ENCODE measurements at regions not wholly inside any gene's neighbourhood (a gene's known extent, or its start where the extent isn't known, plus 50 kb on each side); places are given as distances from the start of the nearest gene placed in this dataset.

DNA sequence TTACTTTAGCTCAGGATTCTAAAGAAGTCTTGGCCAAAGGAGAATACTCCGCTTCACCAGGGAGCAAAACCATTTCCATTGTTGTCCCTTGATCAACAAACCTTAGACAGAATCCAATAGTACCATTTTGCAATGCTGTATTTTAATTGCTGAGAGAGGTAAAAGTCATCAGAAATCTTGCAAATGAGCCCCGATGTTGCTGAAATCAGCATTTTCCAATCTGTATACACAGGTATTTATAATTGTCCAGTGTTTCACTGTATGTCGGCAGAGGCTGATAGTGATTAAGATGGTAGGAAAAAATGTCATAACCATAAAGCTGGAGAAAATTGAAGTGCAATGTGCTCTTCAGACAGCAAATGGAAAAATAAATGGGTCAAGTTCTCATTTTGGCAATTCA, 170.0 kb upstream of the ARL4C start:
- TF ChIP-seq, protein P1, sequence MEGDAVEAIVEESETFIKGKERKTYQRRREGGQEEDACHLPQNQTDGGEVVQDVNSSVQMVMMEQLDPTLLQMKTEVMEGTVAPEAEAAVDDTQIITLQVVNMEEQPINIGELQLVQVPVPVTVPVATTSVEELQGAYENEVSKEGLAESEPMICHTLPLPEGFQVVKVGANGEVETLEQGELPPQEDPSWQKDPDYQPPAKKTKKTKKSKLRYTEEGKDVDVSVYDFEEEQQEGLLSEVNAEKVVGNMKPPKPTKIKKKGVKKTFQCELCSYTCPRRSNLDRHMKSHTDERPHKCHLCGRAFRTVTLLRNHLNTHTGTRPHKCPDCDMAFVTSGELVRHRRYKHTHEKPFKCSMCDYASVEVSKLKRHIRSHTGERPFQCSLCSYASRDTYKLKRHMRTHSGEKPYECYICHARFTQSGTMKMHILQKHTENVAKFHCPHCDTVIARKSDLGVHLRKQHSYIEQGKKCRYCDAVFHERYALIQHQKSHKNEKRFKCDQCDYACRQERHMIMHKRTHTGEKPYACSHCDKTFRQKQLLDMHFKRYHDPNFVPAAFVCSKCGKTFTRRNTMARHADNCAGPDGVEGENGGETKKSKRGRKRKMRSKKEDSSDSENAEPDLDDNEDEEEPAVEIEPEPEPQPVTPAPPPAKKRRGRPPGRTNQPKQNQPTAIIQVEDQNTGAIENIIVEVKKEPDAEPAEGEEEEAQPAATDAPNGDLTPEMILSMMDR (IDR thresholded peaks at IDR 0.05; ENCODE audit: insufficient read depth, low read length), result no peak
- DNase-seq (ENCODE audit: low read depth), result no peak
- H3K4me3 ChIP-seq (ENCODE audit: low read depth, low read length), result no peak overlapping the region

GRCh38 chr2:234665304-234665703, 168.4 kb upstream of the ARL4C start:
- no peak overlapping the region for H3K4me3 ChIP-seq (ENCODE audit: low read depth, low read length)
- DNase-seq (ENCODE audit: low read depth), result no peak
- TF ChIP-seq, protein P1 (IDR thresholded peaks at IDR 0.05; ENCODE audit: insufficient read depth, low read length), result no peak

- TF ChIP-seq, protein P1 (IDR thresholded peaks at IDR 0.05; ENCODE audit: insufficient read depth, low read length), result no peak
These were observed 165.0 kb upstream of the ARL4C start for GRCh38 chr2:234661849-234662248.

DNA sequence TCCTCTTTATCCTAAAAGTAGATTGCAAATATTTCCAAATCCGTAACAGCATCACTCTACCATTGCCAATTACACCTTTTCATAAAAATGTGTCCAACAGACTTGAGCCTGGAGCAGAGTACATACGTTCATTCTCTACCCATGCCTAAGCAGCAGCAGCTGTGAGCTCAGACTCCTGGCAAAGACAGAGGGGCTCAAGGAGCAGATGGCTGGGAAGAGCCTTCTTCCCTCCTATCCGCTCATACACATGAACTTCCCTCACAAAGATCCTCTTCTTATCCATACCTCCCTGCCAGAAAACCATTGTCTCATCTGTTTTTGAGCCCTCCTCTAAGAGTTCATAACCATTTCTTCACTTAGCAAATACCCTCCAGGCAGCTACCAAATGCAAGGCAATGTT, 164.3 kb upstream of the ARL4C start:
- no peak overlapping the region for H3K4me3 ChIP-seq (ENCODE audit: low read depth, low read length)
- TF ChIP-seq, protein P1 (IDR thresholded peaks at IDR 0.05; ENCODE audit: insufficient read depth, low read length), result no peak
- DNase-seq (ENCODE audit: low read depth), result no peak

More at GRCh38 chr2:234661849-234662248, 165.0 kb upstream of the ARL4C start:
- H3K4me3 ChIP-seq (ENCODE audit: low read depth, low read length), result no peak overlapping the region
- no peak for DNase-seq (ENCODE audit: low read depth)

DNA sequence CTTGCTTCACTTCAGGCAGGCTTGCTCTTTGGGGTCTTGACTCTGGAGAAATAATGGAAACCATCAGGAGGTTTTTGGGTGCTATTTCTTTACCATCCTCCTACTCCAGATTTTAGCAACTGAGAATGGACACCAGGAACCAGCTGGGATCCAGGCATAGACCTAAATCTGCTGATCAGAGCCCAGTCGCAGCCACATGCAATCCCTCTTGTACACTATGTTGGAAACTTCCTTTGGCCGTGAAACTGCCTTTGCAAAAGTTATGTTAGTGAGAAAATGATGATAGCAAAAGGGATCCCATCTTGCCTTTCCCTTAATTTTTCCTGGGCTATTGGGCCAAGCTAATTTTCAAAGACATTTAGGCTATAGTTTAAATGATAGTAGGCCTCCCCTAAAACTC, 158.8 kb upstream of the ARL4C start:
- DNase-seq (ENCODE audit: low read depth), result no peak
- no peak overlapping the region for H3K4me3 ChIP-seq (ENCODE audit: low read depth, low read length)
- TF ChIP-seq, protein P1 (IDR thresholded peaks at IDR 0.05; ENCODE audit: insufficient read depth, low read length), result no peak

DNA sequence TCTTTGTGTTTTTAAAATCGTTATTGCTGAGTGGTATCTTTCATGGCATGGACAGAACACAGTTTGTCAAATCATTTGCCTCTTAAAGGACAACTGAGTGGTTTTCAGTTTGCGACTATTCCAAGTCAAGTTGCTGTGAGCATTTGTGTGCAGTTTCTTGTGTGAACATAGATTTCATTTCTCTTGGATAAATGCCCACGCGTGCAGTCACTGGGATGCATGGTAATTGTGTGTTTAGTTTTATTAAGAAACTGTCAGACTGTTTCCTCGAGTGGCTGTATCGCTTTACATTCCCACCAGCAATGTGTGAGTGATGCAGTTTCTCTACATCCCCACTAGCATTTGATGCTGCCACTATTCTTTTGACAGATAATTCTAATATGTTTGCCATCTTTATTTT, 154.0 kb upstream of the ARL4C start:
- H3K4me3 ChIP-seq (ENCODE audit: low read depth, low read length), result no peak overlapping the region
- peak; percentile 26 for DNase-seq (ENCODE audit: low read depth)
- TF ChIP-seq, protein P1 (IDR thresholded peaks at IDR 0.05; ENCODE audit: insufficient read depth, low read length), result no peak

GRCh38 chr2:234649951-234650350, 153.1 kb upstream of the ARL4C start:
- peak; percentile 45 for DNase-seq (ENCODE audit: low read depth)
- H3K4me3 ChIP-seq (ENCODE audit: low read depth, low read length), result no peak overlapping the region
- TF ChIP-seq, protein P1 (IDR thresholded peaks at IDR 0.05; ENCODE audit: insufficient read depth, low read length), result no peak

All from fibroblast of the aortic adventitia (primary cell).